NCI-H82 treated with DMSO at 0.1 percent for 48 hours (cell line): ENCODE measurements at regions not wholly inside any gene's neighbourhood (a gene's known extent, or its start where the extent isn't known, plus 50 kb on each side); places are given as distances from the start of the nearest gene placed in this dataset.

Experiments used
- DNase-seq: peaks from one replicate; lab custom pipeline; 2025; ENCODE audit not compliant: unreplicated experiment; lab: John Stamatoyannopoulos, UW

- DNase-seq: no peak
Measured at GRCh38 chr16:5442054-5442453, 344.5 kb upstream of the EEF2KMT start.

- DNase-seq: no peak
Measured at GRCh38 chr16:5438591-5438990, 341.0 kb upstream of the EEF2KMT start.

DNA sequence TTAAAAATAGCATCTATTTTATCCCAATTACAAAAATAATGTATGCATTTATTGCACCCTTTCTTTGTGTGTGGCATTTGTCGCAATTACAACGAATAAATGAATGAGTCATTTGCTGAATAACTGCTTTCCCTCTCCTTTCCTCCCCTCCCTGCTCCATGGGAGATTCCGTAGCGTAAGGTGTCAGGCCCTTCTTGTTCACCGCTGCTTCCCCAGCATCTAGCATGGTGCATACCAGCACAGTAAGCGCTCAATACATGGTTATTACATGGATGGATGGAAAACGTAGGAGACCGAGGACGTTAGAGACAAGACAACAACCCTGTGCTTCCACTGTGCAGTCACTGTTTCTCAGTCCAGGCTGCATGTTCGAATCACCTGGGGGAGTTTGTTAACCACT lies 336.0 kb upstream of the EEF2KMT start:
- no peak for DNase-seq

DNA sequence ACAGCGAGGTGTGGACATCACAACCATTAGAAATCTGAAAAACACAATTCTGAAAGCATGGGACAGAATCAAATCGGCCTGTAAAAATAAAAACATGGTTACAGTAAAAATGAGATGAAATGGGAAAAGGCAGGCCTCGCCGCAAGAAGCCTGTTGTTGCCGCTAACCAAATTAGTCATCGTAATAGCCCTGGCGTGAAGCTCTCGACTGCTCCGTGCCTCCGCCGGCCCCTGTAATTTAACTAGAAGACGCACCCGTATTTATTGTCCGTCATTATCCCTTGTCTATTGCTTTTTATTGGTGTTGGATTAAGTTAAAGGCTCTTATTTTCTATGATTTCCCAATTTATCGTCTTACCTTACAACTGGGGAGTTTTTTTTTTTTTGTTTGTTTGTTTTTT lies 334.6 kb upstream of the EEF2KMT start:
- no peak for DNase-seq

DNA sequence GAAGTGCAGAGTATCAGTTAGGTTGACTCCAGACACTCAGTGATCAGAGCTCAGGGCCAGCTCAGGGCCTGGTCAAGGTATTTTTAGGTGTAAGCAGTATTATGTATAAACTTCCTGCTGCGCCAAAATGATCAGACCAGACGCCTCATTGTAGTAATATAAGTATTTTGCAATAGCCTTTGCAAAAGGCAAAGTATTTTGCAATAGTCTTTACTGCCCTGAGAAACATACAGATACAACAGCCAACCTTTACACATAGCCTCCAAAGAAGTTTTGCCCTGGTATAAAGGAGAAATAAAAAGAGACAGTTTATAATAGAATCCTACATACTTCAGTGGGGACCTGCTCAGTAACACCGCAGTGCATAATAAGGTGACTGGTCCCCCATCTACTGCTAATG lies 333.0 kb upstream of the EEF2KMT start:
- no peak for DNase-seq

DNA sequence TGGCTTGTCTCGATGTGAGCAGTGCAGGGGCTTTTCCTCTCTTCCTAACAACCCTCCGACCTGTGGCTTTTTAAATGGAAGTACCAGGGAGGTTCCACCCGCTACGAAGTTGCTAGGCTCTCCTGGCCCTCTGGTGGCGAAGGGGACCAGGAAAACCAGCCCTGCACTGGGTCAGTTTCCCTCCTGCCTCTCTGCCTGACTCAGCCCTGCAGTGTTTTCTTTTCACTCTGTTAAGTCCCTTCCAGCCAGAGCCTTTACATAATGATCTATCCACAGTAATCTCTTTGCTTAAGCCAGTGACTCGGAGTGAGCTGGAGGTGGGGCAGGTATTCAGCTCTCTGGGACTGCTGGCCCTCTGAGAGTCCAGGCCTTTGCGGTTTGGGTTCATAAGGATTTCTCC lies 331.3 kb upstream of the EEF2KMT start:
- peak; percentile 20 for DNase-seq

DNA sequence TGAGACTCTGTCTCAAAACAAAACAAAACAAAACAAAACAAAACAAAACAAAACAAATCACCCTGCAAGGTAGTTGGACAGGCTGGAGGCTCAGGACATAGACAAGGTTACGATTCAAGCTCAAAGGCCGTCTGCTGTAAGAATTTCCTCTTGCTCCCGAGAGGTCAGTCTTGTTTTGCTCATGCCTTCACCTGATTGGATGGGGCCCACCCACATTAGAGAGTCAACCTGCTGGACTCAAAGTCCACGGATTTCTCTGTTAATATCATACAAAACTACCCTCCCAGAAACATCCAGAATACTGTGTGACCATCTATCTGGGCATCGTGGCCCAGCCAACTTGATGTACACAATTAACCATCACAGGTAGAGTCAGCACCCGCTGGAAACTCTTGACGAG lies 330.0 kb upstream of the EEF2KMT start:
- DNase-seq: no peak

GRCh38 chr16:5422643-5423496 lies 325.3 kb upstream of the EEF2KMT start:
- DNase-seq: no peak

DNA sequence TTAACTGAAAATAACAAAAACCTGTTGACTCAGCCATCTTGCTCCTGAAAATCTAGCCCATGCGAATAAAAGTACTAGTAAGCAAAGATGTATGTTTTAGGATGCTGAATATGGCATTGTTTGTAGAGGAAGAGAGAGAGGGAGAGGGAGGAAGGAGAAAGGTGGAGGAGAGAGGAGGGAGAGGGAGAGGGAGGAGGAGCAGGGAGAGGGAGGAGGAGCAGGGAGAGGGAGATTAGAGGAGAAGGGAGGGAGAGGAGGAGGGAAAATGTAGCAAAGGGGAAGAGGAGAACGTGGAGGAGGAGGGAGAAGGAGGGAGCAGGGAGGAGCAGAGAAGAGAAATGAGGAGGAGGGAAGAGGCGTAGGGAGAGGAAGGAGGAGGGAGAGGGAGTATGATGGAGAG lies 324.5 kb upstream of the EEF2KMT start:
- DNase-seq: no peak

- DNase-seq: no peak
Measured at GRCh38 chr16:5416013-5416412, 318.4 kb upstream of the EEF2KMT start.

DNA sequence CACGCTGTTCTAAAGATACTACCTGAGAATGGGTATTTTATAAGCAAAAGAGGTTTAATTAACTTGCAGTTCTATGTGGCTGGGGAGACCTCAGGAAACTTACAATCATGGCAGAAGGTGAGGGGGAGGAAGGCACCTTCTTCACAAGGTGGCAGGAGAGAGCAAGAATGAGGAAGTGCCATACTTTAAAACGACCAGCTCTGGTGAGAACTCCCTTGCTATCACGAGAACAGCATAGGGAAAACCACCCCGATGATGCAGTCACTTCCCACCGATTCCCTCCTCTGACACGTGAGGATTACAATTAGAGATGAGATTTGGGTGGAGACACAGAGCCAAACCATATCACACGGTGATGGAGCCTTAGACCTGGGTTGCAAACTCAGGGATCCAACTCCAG lies 317.5 kb upstream of the EEF2KMT start:
- no peak for DNase-seq

- DNase-seq: no peak
Measured at GRCh38 chr16:5412731-5413130, 315.1 kb upstream of the EEF2KMT start.

GRCh38 chr16:5398203-5398602 lies 300.6 kb upstream of the EEF2KMT start:
- DNase-seq: no peak

DNA sequence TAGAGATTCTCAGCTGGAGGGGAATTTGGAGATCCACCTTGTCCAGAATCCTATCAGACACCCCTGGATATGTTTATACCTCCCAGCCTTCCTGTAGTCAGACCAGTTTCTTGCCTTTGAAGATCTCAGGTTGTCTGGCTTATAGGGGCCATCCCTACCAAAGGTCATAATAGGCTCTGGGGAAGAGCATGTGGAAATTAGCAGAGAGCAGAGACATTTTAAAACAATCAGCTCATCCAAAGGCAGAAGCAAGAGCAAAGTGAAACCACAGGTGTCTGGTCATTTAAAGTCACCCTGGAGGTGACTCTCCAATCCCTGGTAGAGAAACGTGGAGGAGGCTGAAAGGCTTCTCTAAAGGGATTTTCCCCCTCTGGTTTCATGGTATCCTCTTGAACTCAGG lies 299.3 kb upstream of the EEF2KMT start:
- no peak for DNase-seq

- no peak for DNase-seq
Measured at GRCh38 chr16:5393070-5393469, 295.5 kb upstream of the EEF2KMT start.

DNA sequence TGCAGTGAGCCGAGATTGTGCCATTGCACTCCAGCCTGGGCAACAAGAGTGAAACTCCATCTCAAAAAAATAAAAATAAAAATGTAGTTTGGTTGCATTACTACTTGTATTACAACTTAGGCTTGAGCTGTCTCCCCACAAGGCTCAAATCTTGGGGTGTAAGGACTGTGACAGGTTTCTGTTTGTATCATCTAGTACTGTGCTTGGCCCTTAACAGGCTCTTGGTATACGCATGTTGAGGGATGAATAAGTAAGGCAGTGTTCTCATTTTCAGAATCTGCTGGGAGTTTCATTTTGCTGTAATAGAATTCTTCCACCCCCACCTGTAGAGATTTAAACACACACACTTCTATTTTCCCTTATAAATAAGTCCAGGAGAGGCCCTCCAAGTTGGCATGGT lies 289.4 kb upstream of the EEF2KMT start:
- DNase-seq: no peak

GRCh38 chr16:5385811-5386210 lies 288.2 kb upstream of the EEF2KMT start:
- no peak for DNase-seq

DNA sequence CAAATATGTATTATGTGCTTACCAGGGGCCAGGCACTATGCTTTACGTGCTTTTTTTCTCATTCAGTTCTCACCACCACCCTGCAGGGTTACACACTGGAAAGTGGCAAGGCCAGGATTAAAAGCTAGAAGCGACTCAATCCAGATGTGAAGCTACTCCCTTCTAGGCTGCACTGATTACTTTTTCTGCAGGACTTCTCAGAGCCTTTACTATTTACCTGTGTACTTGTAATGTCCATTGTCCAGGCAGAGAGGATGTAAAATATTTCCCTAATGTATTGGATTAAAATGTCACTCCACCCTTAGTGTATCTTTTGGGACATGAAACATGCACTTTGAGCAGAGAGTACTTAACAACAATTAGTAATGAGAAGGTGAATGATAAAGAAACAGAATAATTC lies 287.5 kb upstream of the EEF2KMT start:
- no peak for DNase-seq

DNA sequence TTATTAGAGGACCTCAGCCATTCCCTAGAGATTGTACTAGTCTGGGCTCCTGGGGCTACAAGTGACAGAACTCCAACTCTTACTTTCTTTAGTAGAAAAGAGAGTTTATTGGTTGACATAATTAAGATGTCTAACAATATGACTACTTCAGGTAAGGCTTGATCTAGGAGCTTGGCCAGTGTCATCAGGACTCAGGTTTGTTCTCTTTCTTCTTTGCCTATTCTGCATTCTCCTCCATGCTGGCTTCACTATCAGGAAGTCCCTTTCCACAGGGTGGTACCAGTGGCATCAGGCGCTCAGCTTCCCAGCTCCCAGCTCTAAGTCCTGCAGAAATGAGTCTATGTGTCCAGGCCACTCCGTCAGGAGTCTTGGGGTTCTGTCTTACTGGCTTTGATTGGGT lies 286.1 kb upstream of the EEF2KMT start:
- no peak for DNase-seq

- DNase-seq: no peak
Measured at GRCh38 chr16:5382484-5382883, 284.9 kb upstream of the EEF2KMT start.

- DNase-seq: peak; percentile 67
Measured at GRCh38 chr16:5381481-5381880, 283.9 kb upstream of the EEF2KMT start.

GRCh38 chr16:5379954-5380353 lies 282.4 kb upstream of the EEF2KMT start:
- no peak for DNase-seq

DNA sequence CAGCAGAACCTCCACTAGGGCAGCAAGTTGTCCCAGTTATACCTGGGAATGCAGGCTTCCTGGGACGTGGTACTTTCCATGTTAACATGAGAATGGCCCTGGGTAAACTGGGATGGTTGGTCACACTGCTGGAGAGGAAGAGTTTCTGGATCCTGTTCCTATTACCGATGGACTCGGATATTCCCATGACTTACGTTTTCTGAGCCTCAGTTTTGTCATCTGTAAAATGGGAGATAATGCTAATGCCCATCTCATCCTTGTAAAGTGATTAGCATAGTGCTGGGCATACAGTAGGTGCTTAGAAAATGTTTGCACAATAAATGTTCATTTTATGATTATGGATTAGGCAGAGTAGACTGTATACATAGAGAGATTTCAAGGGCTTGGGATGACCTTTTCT lies 280.9 kb upstream of the EEF2KMT start:
- no peak for DNase-seq
